ENCODE measurements at regions not wholly inside any gene's neighbourhood (a gene's known extent, or its start where the extent isn't known, plus 50 kb on each side); places are given as distances from the start of the nearest gene placed in this dataset.

DNA sequence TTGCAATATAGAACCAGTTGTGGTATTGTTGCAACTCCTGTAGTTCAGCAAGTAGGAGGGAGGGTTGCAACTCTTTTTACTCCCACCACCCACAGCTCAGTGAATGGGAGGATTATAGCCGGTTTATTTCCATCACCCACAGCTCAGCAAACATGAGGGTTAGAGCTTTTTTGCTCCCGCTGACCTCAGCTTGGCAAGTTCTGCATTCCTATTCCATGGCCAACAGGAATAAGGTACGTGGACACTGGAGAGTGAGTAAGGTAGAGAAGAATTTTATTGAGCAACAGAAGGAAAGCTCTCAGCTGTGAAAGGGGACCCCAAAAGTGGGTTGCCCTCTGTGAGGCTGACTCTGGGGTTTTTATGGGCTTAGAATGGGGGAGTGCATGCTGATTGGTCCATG lies 167.1 kb upstream of the SMIM30 start:
- no peak for TF ChIP-seq MAZ (IDR thresholded peaks at IDR 0.05; ENCODE audit: borderline replicate concordance, low read depth, low read length)
- TF ChIP-seq POLR2A (IDR thresholded peaks at IDR 0.05; ENCODE audit: low read depth, low read length), result no peak
- TF ChIP-seq, protein P1, sequence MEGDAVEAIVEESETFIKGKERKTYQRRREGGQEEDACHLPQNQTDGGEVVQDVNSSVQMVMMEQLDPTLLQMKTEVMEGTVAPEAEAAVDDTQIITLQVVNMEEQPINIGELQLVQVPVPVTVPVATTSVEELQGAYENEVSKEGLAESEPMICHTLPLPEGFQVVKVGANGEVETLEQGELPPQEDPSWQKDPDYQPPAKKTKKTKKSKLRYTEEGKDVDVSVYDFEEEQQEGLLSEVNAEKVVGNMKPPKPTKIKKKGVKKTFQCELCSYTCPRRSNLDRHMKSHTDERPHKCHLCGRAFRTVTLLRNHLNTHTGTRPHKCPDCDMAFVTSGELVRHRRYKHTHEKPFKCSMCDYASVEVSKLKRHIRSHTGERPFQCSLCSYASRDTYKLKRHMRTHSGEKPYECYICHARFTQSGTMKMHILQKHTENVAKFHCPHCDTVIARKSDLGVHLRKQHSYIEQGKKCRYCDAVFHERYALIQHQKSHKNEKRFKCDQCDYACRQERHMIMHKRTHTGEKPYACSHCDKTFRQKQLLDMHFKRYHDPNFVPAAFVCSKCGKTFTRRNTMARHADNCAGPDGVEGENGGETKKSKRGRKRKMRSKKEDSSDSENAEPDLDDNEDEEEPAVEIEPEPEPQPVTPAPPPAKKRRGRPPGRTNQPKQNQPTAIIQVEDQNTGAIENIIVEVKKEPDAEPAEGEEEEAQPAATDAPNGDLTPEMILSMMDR (conservative IDR thresholded peaks at IDR 0.05; ENCODE audit: low read depth, low read length), result no peak
- TF ChIP-seq, protein P2, sequence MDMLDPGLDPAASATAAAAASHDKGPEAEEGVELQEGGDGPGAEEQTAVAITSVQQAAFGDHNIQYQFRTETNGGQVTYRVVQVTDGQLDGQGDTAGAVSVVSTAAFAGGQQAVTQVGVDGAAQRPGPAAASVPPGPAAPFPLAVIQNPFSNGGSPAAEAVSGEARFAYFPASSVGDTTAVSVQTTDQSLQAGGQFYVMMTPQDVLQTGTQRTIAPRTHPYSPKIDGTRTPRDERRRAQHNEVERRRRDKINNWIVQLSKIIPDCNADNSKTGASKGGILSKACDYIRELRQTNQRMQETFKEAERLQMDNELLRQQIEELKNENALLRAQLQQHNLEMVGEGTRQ (IDR thresholded peaks at IDR 0.05; ENCODE audit: low read depth, low read length), result no peak
- TF ChIP-seq MAFK (IDR thresholded peaks at IDR 0.05; ENCODE audit: low read depth, low read length), result no peak
- no peak for TF ChIP-seq RCOR1 (IDR thresholded peaks at IDR 0.05; ENCODE audit: insufficient replicate concordance, low read length)
- TF ChIP-seq BHLHE40 (IDR thresholded peaks at IDR 0.05; ENCODE audit: low read depth, low read length), result no peak
- TF ChIP-seq RAD21 (IDR thresholded peaks at IDR 0.05; ENCODE audit: low read length), result no peak
- TF ChIP-seq, protein P3, sequence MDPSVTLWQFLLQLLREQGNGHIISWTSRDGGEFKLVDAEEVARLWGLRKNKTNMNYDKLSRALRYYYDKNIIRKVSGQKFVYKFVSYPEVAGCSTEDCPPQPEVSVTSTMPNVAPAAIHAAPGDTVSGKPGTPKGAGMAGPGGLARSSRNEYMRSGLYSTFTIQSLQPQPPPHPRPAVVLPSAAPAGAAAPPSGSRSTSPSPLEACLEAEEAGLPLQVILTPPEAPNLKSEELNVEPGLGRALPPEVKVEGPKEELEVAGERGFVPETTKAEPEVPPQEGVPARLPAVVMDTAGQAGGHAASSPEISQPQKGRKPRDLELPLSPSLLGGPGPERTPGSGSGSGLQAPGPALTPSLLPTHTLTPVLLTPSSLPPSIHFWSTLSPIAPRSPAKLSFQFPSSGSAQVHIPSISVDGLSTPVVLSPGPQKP (IDR thresholded peaks at IDR 0.05; ENCODE audit: borderline replicate concordance, low read depth, low read length), result no peak

All from IMR-90 (cell line).